ENCODE measurements at regions not wholly inside any gene's neighbourhood (a gene's known extent, or its start where the extent isn't known, plus 50 kb on each side); places are given as distances from the start of the nearest gene placed in this dataset.

GRCh38 chr2:200137271-200137670 lies 169.2 kb upstream of the SPATS2L start:
- no peak for DNase-seq (ENCODE audit: low spot score)
- TF ChIP-seq, protein P1, sequence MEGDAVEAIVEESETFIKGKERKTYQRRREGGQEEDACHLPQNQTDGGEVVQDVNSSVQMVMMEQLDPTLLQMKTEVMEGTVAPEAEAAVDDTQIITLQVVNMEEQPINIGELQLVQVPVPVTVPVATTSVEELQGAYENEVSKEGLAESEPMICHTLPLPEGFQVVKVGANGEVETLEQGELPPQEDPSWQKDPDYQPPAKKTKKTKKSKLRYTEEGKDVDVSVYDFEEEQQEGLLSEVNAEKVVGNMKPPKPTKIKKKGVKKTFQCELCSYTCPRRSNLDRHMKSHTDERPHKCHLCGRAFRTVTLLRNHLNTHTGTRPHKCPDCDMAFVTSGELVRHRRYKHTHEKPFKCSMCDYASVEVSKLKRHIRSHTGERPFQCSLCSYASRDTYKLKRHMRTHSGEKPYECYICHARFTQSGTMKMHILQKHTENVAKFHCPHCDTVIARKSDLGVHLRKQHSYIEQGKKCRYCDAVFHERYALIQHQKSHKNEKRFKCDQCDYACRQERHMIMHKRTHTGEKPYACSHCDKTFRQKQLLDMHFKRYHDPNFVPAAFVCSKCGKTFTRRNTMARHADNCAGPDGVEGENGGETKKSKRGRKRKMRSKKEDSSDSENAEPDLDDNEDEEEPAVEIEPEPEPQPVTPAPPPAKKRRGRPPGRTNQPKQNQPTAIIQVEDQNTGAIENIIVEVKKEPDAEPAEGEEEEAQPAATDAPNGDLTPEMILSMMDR (conservative IDR thresholded peaks at IDR 0.05; ENCODE audit: low read depth) = no peak
- POLR2A ChIA-PET (ENCODE audit: low non-redundant PET) = no interaction called here
- CTCF ChIA-PET = interaction anchor here (0.6 kb wide), 2 partner anchors 212 to 234 kb away, joined by 3 to 4 read pairs; no protein-coding TSS in a partner anchor
- no peak overlapping the region for H3K27ac ChIP-seq

DNA sequence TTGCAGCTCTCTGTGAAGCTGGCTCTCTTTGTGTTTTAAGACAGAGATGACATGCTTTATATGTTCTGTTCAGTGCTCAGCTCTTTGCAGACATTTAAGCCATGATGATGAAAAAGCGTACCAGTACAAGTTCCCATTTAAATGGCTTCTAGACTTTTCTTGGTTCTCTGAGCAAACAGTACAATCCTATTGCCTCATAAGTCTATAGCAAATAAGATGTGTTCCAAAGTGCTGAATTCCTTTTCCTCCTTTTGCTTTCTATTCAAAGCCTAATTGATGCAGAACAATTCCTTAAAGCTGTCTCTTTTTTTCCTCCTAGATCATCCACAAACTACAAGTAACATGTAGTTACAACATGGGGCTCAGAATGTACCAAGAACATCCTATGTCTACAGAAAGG lies 168.8 kb upstream of the SPATS2L start:
- DNase-seq (ENCODE audit: low spot score) = no peak
- POLR2A ChIA-PET (ENCODE audit: low non-redundant PET) = no interaction called here
- TF ChIP-seq, protein P1 (conservative IDR thresholded peaks at IDR 0.05; ENCODE audit: low read depth) = no peak
- H3K27ac ChIP-seq = no peak overlapping the region
- CTCF ChIA-PET = no interaction called here

DNA sequence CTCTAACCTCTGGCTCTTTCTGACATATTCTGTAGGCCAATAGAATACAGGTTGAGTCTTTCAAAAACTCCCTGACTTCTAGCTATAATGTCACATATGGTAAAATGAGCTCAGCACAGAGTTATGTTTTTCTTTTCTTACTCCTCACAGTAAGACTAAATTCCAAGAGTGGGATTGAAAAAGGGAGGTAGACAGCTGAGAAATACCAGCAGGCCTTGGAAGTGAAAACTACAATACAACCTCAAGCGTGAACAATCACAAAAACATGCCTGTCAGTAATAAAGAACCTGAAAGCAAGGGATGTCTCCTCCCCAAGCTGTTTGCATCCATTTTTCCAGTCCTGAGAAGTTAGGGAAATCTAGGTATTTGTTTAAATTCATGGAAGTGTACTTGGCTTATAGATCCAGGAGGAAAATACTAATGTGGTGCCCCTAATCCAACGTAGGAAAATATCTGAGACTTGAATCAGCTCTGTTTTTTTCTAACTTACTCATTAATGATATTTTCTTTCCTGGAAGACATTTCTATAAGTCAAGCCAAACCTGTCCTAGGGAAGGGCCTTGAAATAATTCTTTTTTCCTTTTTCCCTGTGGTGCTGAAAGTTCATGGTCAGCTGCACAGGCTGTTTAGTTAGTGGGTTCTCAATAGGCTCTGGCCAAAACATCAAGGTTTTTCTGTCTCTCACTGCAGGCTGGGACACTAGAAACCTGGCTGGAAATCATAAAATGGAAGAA lies 167.9 kb upstream of the SPATS2L start:
- POLR2A ChIA-PET (ENCODE audit: low non-redundant PET) = no interaction called here
- H3K27ac ChIP-seq = no peak overlapping the region
- no peak for DNase-seq (ENCODE audit: low spot score)
- CTCF ChIA-PET = interaction anchor here (1.1 kb wide), 1 partner anchor 27 kb away, joined by 3 read pairs; no protein-coding TSS in a partner anchor
- TF ChIP-seq, protein P1 (conservative IDR thresholded peaks at IDR 0.05; ENCODE audit: low read depth) = no peak

- TF ChIP-seq, protein P1 (conservative IDR thresholded peaks at IDR 0.05; ENCODE audit: low read depth) = no peak
- CTCF ChIA-PET = no interaction called here
- no peak overlapping the region for H3K27ac ChIP-seq
- POLR2A ChIA-PET (ENCODE audit: low non-redundant PET) = no interaction called here
- DNase-seq (ENCODE audit: low spot score) = no peak
These were observed 161.9 kb upstream of the SPATS2L start for GRCh38 chr2:200144571-200144970.

DNA sequence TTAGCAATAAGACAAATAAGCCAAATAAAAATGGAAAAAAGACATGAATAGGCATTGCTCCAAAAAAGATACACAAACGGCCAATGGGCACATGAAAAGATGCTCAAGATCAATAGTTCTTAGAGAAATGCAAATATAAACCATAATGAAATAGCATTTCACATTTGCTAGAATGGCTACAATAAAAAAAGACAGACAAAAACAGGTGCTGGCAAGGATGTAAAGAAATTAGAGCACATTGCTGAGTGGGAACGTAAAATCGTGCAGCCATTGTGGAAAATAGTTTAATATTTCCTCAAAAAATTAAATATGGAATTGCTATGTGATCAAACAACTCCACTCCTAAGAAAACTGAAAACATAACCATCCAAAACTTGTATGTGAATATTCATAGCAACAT lies 160.0 kb upstream of the SPATS2L start:
- ChIA-PET POLR2A (ENCODE audit: low non-redundant PET) (no interaction called here), CTCF (no interaction called here)
- TF ChIP-seq, protein P1 (conservative IDR thresholded peaks at IDR 0.05; ENCODE audit: low read depth) = no peak
- no peak overlapping the region for H3K27ac ChIP-seq
- DNase-seq (ENCODE audit: low spot score) = no peak

DNA sequence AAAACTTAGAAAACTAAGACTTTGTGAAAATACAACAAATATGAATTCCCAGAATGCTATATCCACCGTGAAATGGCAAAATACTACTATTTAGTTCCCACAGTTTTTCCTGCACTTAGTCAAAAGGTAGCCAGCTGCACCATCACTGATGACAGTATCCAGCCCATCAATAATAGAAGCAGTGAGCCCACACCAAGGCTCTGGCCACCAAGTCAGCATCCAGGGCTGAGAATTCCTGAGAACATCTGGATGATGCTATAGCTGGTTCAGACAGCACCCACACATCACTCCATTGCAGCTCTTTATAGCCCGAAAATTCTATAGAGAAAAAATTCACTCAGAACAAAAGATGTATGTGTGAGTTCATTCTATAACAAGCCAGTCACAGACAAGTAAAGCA lies 159.1 kb upstream of the SPATS2L start:
- TF ChIP-seq, protein P1 (conservative IDR thresholded peaks at IDR 0.05; ENCODE audit: low read depth) = no peak
- no peak for DNase-seq (ENCODE audit: low spot score)
- ChIA-PET POLR2A (ENCODE audit: low non-redundant PET) (no interaction called here), CTCF (no interaction called here)
- no peak overlapping the region for H3K27ac ChIP-seq
